Bronchial epithelial cell (primary cell): ENCODE measurements at regions not wholly inside any gene's neighbourhood (a gene's known extent, or its start where the extent isn't known, plus 50 kb on each side); places are given as distances from the start of the nearest gene placed in this dataset.

Experiments
- DNase-seq: peaks from one replicate; pipeline ENCODE4 v3.0.0-alpha.2; 2010; ENCODE audit warnings: low read depth
- FAIRE-seq: peaks from 2 replicates; lab custom pipeline; 2011; peaks lifted over from hg19 to GRCh38; lab: Jason Lieb, UNC
- H3K27me3 ChIP-seq: 2 replicates; pipeline ENCODE4 v1.5.1; 2011; ENCODE audit warnings: low read length; ENCODE audit not compliant: control insufficient read depth, insufficient read depth
- H3K36me3 ChIP-seq: 2 replicates; pipeline ENCODE4 v1.5.1; 2011; ENCODE audit warnings: low read length; ENCODE audit not compliant: control insufficient read depth, insufficient read depth
- H3K4me3 ChIP-seq: 2 replicates; pipeline ENCODE4 v1.5.1; 2011; ENCODE audit warnings: mild to moderate bottlenecking, low read depth, low read length, control low read depth
- TF ChIP-seq, protein P1 (sequence below): IDR thresholded peaks from 2 replicates; pipeline ENCODE4 v1.5.1; 2011; ENCODE audit warnings: mild to moderate bottlenecking, moderate library complexity, low read length, control low read depth, inconsistent platforms; ENCODE audit not compliant: insufficient read depth, severe bottlenecking

DNA sequence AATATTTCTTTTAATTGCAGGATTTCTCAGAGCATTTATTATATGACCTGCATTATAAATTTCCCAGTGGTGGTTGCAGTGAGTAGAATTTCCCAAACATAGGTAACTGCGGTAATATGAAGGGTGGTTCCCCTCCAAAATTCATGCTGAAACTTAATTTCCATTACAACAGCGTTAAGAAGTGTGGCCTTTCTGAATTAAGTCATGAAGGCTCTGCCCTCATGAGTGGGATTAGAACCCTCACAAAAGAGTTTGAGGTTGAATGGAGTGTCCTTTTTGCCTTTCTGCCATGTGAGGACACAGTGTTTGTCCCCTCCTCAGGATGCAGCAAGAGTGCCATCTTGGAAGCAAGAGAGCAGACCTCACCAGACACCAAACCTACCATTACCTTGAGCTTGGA, 233.6 kb downstream of the KTN1 start:
- TF ChIP-seq, protein P1, sequence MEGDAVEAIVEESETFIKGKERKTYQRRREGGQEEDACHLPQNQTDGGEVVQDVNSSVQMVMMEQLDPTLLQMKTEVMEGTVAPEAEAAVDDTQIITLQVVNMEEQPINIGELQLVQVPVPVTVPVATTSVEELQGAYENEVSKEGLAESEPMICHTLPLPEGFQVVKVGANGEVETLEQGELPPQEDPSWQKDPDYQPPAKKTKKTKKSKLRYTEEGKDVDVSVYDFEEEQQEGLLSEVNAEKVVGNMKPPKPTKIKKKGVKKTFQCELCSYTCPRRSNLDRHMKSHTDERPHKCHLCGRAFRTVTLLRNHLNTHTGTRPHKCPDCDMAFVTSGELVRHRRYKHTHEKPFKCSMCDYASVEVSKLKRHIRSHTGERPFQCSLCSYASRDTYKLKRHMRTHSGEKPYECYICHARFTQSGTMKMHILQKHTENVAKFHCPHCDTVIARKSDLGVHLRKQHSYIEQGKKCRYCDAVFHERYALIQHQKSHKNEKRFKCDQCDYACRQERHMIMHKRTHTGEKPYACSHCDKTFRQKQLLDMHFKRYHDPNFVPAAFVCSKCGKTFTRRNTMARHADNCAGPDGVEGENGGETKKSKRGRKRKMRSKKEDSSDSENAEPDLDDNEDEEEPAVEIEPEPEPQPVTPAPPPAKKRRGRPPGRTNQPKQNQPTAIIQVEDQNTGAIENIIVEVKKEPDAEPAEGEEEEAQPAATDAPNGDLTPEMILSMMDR, result no peak
- Histone ChIP-seq H3K36me3 (no peaks in the 10 kb centered on the region), H3K27me3 (no peaks in the 10 kb centered on the region), H3K4me3 (no peak overlapping the region)
- no peak for FAIRE-seq
- DNase-seq, result no peak

DNA sequence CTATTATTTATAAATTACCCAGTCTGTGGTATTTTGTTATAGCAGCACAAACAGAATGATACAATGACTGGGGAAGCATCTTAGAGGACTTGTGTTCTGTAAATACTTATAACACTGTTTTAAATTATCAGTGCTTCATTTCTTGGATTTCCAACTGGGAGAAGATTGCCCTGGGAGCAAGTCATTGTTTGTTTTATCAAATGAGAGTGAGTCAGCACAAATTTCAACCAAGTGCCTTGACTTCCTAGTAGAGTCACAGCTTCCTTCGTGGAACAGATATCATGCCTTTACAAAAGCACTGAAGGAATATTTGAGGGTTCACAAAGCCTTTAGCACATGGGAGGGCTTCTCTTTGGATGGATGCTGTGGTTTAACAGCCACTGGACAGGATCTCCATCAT, 234.1 kb downstream of the KTN1 start:
- no peak for FAIRE-seq
- TF ChIP-seq, protein P1, result no peak

DNA sequence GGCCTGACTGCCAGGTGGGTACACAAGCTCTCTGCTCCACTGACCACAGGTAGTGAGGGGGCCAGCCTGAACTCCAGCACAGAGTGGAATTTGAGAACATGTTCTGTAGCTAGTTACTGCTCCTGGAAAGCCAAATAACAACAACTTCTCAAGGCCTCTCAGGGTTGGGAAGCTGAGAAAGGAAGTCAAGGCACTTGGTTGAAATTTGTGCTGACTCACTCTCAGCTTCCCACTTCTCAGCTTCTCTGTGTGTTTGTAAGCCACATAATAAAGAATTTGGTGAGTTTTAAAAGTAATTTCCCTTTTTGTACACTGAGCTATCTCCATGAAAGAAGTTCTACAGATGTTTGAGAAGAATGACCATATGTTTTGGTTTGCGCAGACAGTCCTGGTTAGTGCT, 234.9 kb downstream of the KTN1 start:
- no peak for FAIRE-seq
- H3K27me3 ChIP-seq, result no peaks in the 10 kb centered on the region
- TF ChIP-seq, protein P1, result no peak
- no peaks in the 10 kb centered on the region for H3K36me3 ChIP-seq
- H3K4me3 ChIP-seq, result no peak overlapping the region
- DNase-seq, result no peak

More for the DNA sequence above, 234.1 kb downstream of the KTN1 start:
- DNase-seq, result peak; percentile 59
- Histone ChIP-seq H3K27me3 (no peaks in the 10 kb centered on the region), H3K4me3 (no peak overlapping the region), H3K36me3 (no peaks in the 10 kb centered on the region)

DNA sequence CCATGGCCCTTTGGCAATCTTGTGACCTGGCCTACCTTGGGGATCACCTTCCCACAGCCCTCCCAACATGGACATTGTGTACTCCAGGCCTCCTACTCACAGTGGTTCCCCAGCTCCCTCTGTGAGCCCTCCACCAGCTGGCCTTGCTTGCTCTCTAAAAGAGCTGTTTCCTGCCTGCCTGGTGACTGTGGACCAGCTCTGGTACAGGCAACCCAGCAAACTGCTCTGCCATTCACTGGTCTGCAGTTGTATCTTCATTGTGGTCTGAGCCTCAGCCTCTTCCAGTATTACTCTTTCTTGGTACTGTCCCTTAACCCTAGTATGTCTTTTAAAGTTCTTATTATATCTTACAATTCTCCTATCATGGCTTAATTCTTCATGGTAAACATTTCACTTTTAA, 236.2 kb downstream of the KTN1 start:
- TF ChIP-seq, protein P1, result no peak
- FAIRE-seq, result no peak
- no peak for DNase-seq
- Histone ChIP-seq H3K4me3 (no peak overlapping the region), H3K36me3 (no peaks in the 10 kb centered on the region), H3K27me3 (no peaks in the 10 kb centered on the region)

DNA sequence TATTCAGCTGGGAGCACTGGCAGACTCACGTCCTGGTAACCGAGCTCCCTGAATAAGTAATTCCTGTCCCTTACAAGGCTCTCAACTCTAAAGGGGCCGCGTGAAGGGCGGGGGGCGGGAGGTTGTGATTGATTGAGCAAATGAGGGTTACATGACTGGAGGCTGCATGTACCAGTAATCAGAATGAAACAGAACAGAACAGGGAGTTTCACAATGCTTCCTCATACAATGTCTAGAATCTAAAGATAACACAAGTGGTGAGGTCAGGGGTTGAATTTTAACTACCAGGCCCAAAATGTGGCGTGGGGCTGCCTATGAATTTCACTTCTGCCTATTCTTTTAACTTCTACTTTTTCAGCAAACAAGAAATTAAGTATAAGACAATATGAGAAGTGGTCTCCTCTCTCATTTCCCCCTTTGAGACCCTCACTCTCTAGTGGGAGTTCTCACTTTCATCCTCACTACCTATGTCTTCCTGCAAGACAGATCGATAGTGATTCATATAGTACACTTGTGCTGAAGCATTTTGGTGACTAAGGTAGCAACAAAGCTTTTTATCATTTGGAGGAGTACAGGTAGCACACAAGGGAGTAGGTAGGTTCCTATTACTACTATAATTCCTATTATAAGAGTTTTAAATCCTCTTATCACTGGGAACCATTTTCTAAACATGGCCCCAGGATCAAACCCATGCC, 239.8 kb downstream of the KTN1 start:
- FAIRE-seq, result no peak

More for the DNA sequence above, 239.8 kb downstream of the KTN1 start:
- DNase-seq, result no peak
- Histone ChIP-seq H3K27me3 (no peaks in the 10 kb centered on the region), H3K4me3 (no peak overlapping the region), H3K36me3 (no peaks in the 10 kb centered on the region)
- TF ChIP-seq, protein P1, result no peak
